Body of pancreas (tissue), 4 donors: ENCODE measurements at regions not wholly inside any gene's neighbourhood (a gene's known extent, or its start where the extent isn't known, plus 50 kb on each side); places are given as distances from the start of the nearest gene placed in this dataset.

Source experiments
- ATAC-seq: fragments of 150-250 bp; one replicate; pipeline ENCODE4 v1.9.1; 2016
- DNase-seq, 4 donors: peaks; one replicate each; pipeline ENCODE4 v3.0.0-alpha.2; 2019
- H3K27ac ChIP-seq, 4 donors: fragments of 200-600 bp; sonication (generic); 1 replicate in 3 of 4; 2 replicates in 1 of 4; pipeline versions ENCODE4 v1.5.1 to v1.6.1; 2016 to 2019; ENCODE audit warnings: mild to moderate bottlenecking in 1 of 4, mixed read lengths in 1 of 4, moderate library complexity in 1 of 4
- H3K27me3 ChIP-seq, 2 donors: fragments of 200-600 bp; sonication (generic); one replicate each; pipeline ENCODE4 v1.6.0; 2016; ENCODE audit warnings: mild to moderate bottlenecking in 1 of 2
- H3K36me3 ChIP-seq, 2 donors: fragments of 200-600 bp; sonication (generic); replicated peaks in 1 of 2; 2 replicates each; pipeline ENCODE4 v1.5.1; 2016; ENCODE audit warnings: low read depth in 2 of 2; ENCODE audit not compliant: insufficient read depth in 1 of 2
- H3K4me1 ChIP-seq: fragments of 200-600 bp; sonication (generic); one replicate; pipeline ENCODE4 v1.6.0; 2016
- H3K4me3 ChIP-seq, 2 donors: fragments of 200-600 bp; sonication (generic); 1 replicate in 1 of 2; 2 replicates in 1 of 2; pipeline ENCODE4 v1.5.1; 2016 to 2019
- H3K9me3 ChIP-seq, 3 donors: fragments of 200-600 bp; sonication (generic); 1 replicate in 2 of 3; 2 replicates in 1 of 3; pipeline ENCODE4 v1.5.1; 2016
- POLR2A ChIP-seq, 3 donors: fragments of 450-650 bp; IDR thresholded peaks; one replicate each; pipeline ENCODE4 v1.6.1; 2016; ENCODE audit warnings: antibody characterized with exemption in 3 of 3, mild to moderate bottlenecking in 2 of 3
- WGBS, 2 donors: methylation state at CpG; one replicate each; pipeline ENCODE4 v1.1.5; 2017; 5-methylcytosine and 5-hydroxymethylcytosine counted together
- intact Hi-C: fragments of 100-400 bp; cut with DNase I; formaldehyde crosslinking; loops from one replicate; pipeline ENCODE4 v1.15.1; 2023
- TF ChIP-seq, protein P1 (sequence below), 7 experiments: fragments of 450-650 bp in 4 of 7; fragments of 200-600 bp in 3 of 7; sonication (generic) in 3 of 7; IDR thresholded peaks; one replicate each; pipeline ENCODE4 v1.5.1; 2016 to 2019; ENCODE audit warnings: antibody characterized with exemption in 7 of 7

DNA sequence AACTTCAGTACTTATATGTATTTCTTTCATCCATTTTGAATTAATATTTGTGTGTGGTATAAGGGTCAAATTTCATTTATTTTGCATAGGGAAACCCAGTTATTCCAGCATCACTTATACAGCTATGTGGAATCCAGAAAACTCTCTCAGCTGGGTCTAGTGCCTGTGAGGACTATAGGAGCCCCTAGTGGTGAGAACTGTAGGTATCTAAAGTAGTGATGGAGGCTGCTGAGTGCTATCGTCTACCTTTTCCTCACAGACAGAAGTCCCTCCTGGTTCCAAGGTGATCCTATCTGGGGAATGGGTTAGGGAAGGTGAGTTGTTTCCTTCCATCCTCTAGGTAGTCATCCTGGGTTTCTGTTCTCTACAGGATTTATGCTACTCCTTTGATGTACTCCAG lies 352.0 kb upstream of the C1orf87 start:
- no peak for DNase-seq
- intact Hi-C loops: no loop called here
- Histone ChIP-seq H3K9me3 (no peaks in the 10 kb centered on the region), H3K27me3 (no peaks in the 10 kb centered on the region), H3K4me3 (no peak overlapping the region), H3K36me3 (no peaks in the 10 kb centered on the region), H3K27ac (no peak overlapping the region), H3K4me1 (no peaks in the 10 kb centered on the region)
- no peak for TF ChIP-seq POLR2A (IDR thresholded peaks at IDR 0.05)
- TF ChIP-seq, protein P1, sequence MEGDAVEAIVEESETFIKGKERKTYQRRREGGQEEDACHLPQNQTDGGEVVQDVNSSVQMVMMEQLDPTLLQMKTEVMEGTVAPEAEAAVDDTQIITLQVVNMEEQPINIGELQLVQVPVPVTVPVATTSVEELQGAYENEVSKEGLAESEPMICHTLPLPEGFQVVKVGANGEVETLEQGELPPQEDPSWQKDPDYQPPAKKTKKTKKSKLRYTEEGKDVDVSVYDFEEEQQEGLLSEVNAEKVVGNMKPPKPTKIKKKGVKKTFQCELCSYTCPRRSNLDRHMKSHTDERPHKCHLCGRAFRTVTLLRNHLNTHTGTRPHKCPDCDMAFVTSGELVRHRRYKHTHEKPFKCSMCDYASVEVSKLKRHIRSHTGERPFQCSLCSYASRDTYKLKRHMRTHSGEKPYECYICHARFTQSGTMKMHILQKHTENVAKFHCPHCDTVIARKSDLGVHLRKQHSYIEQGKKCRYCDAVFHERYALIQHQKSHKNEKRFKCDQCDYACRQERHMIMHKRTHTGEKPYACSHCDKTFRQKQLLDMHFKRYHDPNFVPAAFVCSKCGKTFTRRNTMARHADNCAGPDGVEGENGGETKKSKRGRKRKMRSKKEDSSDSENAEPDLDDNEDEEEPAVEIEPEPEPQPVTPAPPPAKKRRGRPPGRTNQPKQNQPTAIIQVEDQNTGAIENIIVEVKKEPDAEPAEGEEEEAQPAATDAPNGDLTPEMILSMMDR (IDR thresholded peaks at IDR 0.05): peak in 3 of 7 experiments; percentile 12 to 29 (median 15)
- no peak for ATAC-seq
- 39 to 44% methylated on average over 1 of the region's 1 CpG for WGBS, 2 donors

DNA sequence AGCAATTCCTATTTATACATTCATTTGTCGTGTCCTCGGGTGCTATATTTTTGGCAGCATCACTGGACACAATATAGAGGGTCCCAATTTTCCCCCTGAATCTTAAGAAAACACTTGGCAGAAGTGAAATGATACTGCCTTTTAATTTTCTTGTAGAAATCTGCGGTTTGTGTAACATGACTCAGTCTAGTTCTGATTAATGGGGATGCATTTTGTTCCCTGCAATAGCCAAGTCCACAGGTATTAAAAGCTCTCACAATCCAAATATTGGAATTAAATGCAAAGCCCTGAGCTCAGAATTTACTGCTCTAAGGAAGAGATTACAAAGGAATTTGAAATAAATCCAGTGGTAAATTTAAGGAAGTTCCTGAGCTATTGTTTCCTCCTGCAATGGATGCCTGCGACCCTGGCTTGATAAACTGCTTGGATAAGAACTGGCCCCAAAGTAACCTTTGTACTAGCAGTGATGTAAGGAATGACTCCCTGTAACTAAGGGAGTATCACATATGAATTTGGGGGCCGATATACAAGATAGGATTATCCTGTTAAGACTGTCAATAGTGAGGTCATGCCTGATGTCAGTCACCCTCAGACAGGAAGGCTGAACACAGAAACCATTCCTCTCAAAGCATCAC lies 349.7 kb upstream of the C1orf87 start:
- Histone ChIP-seq H3K9me3 (no peaks in the 10 kb centered on the region), H3K4me1 (no peaks in the 10 kb centered on the region), H3K27ac (no peak overlapping the region), H3K36me3 (no peaks in the 10 kb centered on the region), H3K4me3 (no peak overlapping the region), H3K27me3 (no peaks in the 10 kb centered on the region)
- ATAC-seq: no peak
- 43% methylated on average over 5 of the region's 5 CpGs for WGBS, 2 donors
- no peak for DNase-seq
- TF ChIP-seq, protein P1 (IDR thresholded peaks at IDR 0.05): no peak
- no peak for TF ChIP-seq POLR2A (IDR thresholded peaks at IDR 0.05)
- intact Hi-C loops: no loop called here

DNA sequence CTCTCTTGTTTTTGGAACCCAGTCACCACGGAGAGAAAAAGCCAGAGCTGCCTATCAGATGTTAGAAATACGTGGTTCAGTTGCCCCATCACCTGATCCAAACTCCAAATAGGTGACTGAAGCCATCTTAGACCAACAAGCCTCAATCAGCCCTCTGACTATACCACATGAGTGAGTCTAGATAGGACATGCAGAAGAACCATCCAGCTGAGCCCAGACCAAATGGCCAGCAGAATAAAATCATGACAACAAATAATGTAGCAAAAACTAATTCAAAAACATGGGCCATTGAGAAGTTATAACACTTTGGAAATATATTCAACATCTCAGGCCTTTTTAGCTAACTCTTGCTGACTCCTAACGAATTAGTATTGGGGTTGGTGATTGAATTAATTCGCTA lies 348.4 kb upstream of the C1orf87 start:
- Histone ChIP-seq H3K4me1 (no peaks in the 10 kb centered on the region), H3K27me3 (no peaks in the 10 kb centered on the region), H3K27ac (no peak overlapping the region), H3K4me3 (no peak overlapping the region), H3K9me3 (no peaks in the 10 kb centered on the region), H3K36me3 (no peaks in the 10 kb centered on the region)
- DNase-seq: no peak
- no peak for TF ChIP-seq POLR2A (IDR thresholded peaks at IDR 0.05)
- TF ChIP-seq, protein P1 (IDR thresholded peaks at IDR 0.05): no peak
- 66 to 73% methylated on average over 4 of the region's 4 CpGs for WGBS, 2 donors
- ATAC-seq: no peak
- intact Hi-C loops: no loop called here

DNA sequence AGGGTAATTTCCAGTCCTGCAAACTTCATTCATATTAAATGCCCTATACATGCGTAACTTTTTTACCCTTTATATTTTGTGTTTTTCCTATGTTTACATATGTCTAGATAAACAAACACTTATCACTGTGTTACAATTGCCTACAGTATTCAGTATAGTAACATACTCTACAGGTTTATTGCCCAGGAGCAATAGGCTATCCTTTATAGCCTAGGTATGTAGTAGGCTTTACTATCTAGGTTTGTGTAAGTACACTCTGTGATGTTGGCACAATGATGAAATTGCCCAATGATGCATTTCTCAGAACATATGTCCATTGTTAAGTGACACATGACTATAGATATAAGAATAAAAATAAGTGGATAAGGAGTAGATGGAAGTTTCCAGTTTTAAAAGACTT lies 345.5 kb upstream of the C1orf87 start:
- Histone ChIP-seq H3K4me3 (no peak overlapping the region), H3K27ac (no peak overlapping the region), H3K36me3 (no peaks in the 10 kb centered on the region), H3K4me1 (no peaks in the 10 kb centered on the region), H3K9me3 (no peaks in the 10 kb centered on the region), H3K27me3 (no peaks in the 10 kb centered on the region)
- TF ChIP-seq, protein P1 (IDR thresholded peaks at IDR 0.05): no peak
- TF ChIP-seq POLR2A (IDR thresholded peaks at IDR 0.05): no peak
- DNase-seq: no peak
- 86 to 95% methylated on average over 1 of the region's 1 CpG for WGBS, 2 donors
- intact Hi-C loops: no loop called here
- ATAC-seq: no peak

DNA sequence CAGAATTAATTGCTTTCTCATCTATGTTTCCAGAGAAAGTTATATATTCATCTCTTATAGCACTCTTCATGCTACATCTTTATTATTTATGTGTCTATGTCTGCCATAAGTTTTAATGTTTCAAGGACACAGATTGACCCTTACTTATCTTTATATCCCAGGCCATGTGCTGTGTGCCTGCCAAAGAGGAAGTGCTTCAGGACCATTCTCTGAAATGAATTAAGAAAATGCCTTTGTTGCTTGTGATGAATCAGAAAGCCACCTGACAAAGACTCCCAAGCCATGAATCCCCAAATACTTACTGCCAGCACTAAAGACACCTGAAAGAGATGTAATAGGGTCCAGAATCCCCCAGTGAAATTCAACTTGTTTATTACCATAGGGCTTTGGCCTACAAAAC lies 342.1 kb upstream of the C1orf87 start:
- DNase-seq: no peak
- intact Hi-C loops: no loop called here
- H3K9me3 ChIP-seq: no peaks in the 10 kb centered on the region
- no peak for TF ChIP-seq POLR2A (IDR thresholded peaks at IDR 0.05)
- TF ChIP-seq, protein P1 (IDR thresholded peaks at IDR 0.05): no peak
- no peak overlapping the region for H3K4me3 ChIP-seq
- H3K27ac ChIP-seq: no peak overlapping the region
- ATAC-seq: no peak
- H3K27me3 ChIP-seq: no peaks in the 10 kb centered on the region
- no peaks in the 10 kb centered on the region for H3K36me3 ChIP-seq
- no peaks in the 10 kb centered on the region for H3K4me1 ChIP-seq
